Type B pancreatic cell (in vitro differentiated cells): ENCODE measurements at regions not wholly inside any gene's neighbourhood (a gene's known extent, or its start where the extent isn't known, plus 50 kb on each side); places are given as distances from the start of the nearest gene placed in this dataset.

Experiments
- DNase-seq: peaks from one replicate; pipeline ENCODE4 v3.0.0; 2021; ENCODE audit warnings: mixed read lengths; ENCODE audit not compliant: unreplicated experiment; ENCODE audit errors: extremely low spot score
- H3K27ac Mint-ChIP-seq: 2 replicates; pipeline ENCODE4 v1.8.0; 2021; ENCODE audit warnings: mild to moderate bottlenecking, mixed read lengths
- H3K27me3 Mint-ChIP-seq: 2 replicates; pipeline ENCODE4 v1.8.0; 2021; ENCODE audit warnings: mixed read lengths
- H3K36me3 Mint-ChIP-seq: 2 replicates; pipeline ENCODE4 v1.8.0; 2021; ENCODE audit warnings: mixed read lengths
- H3K4me1 Mint-ChIP-seq: one replicate; pipeline ENCODE4 v1.8.0; 2021; ENCODE audit warnings: mixed read lengths; ENCODE audit not compliant: unreplicated experiment
- H3K4me3 Mint-ChIP-seq: 2 replicates; pipeline ENCODE4 v1.8.0; 2021; ENCODE audit warnings: mild to moderate bottlenecking, mixed read lengths
- H3K9me3 Mint-ChIP-seq: 2 replicates; pipeline ENCODE4 v1.8.0; 2021; ENCODE audit warnings: mixed read lengths
- TF ChIP-seq, protein P1 (sequence below): fragments of 200-600 bp; sonication (generic); conservative IDR thresholded peaks from 2 replicates; pipeline ENCODE4 v1.5.0; 2021; ENCODE audit warnings: antibody characterized with exemption, mild to moderate bottlenecking

DNA sequence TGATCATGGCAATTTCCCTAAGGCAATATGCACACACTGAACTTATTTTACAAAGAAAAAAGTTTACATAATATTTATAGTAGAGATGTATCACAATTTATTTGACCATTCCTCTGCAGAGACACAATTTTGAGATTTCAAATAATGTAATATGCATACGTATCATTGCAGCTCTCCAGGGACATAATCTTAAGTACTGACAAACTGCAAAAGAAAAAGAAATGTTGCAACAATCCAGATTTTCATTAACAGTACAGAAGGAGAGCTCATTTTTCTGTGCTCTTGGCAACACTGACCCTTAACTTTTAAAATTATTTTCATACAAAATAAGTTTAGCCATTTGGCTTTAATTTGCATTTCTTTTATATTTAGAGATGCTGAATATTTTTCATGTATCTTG lies 710.2 kb upstream of the SLC39A10 start:
- H3K36me3 Mint-ChIP-seq: no peaks in the 10 kb centered on the region
- TF ChIP-seq, protein P1, sequence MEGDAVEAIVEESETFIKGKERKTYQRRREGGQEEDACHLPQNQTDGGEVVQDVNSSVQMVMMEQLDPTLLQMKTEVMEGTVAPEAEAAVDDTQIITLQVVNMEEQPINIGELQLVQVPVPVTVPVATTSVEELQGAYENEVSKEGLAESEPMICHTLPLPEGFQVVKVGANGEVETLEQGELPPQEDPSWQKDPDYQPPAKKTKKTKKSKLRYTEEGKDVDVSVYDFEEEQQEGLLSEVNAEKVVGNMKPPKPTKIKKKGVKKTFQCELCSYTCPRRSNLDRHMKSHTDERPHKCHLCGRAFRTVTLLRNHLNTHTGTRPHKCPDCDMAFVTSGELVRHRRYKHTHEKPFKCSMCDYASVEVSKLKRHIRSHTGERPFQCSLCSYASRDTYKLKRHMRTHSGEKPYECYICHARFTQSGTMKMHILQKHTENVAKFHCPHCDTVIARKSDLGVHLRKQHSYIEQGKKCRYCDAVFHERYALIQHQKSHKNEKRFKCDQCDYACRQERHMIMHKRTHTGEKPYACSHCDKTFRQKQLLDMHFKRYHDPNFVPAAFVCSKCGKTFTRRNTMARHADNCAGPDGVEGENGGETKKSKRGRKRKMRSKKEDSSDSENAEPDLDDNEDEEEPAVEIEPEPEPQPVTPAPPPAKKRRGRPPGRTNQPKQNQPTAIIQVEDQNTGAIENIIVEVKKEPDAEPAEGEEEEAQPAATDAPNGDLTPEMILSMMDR: no peak
- no peaks in the 10 kb centered on the region for H3K27me3 Mint-ChIP-seq
- no peak overlapping the region for H3K4me3 Mint-ChIP-seq
- no peak for DNase-seq
- H3K27ac Mint-ChIP-seq: no peak overlapping the region
- H3K9me3 Mint-ChIP-seq: no peaks in the 10 kb centered on the region
- no peaks in the 10 kb centered on the region for H3K4me1 Mint-ChIP-seq

DNA sequence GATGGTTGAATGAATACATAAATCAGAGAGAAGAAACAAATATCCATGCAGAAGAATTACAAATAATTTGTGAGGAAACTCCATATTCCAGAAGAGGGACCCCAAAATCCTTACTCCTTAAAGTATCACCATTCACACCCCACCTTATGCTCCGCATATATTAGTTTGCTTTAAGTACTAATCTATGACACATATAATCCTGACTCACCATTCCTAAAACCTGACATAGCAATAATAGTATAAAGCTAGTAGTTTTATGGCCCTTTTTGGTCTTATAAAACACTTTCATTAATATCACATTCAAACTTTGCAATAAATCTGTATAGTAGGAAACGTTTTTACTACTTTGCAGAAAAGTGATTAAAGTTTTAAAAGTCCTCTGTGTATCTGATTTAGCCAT lies 719.0 kb upstream of the SLC39A10 start:
- H3K27me3 Mint-ChIP-seq: no peaks in the 10 kb centered on the region
- no peaks in the 10 kb centered on the region for H3K4me1 Mint-ChIP-seq
- no peaks in the 10 kb centered on the region for H3K9me3 Mint-ChIP-seq
- TF ChIP-seq, protein P1: no peak
- H3K4me3 Mint-ChIP-seq: no peak overlapping the region
- H3K27ac Mint-ChIP-seq: no peak overlapping the region
- H3K36me3 Mint-ChIP-seq: no peaks in the 10 kb centered on the region
- DNase-seq: no peak

DNA sequence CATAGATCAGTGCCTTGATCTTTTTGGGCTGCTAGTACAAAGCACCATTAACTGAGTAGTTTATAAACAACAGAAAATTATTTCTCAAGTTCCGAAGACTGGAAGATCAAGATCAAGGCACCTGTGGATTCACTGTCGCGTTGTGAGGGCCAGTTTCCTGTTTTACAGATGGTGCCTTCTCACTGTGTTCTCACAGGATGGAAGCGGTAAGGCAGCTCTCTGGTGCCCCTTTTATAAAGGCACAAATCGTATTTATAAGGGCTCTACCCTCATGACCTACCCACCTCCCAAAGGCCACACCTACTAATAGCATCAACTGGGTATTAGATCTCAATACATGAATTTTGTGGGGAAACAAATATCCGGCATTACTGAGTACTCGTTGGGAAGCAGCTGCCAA lies 729.5 kb upstream of the SLC39A10 start:
- TF ChIP-seq, protein P1: no peak
- no peaks in the 10 kb centered on the region for H3K9me3 Mint-ChIP-seq
- peaks cover 6% of the 10 kb centered on the region for H3K4me1 Mint-ChIP-seq
- H3K27me3 Mint-ChIP-seq: peaks cover 6% of the 10 kb centered on the region
- H3K4me3 Mint-ChIP-seq: no peak overlapping the region
- no peak for DNase-seq
- no peak overlapping the region for H3K27ac Mint-ChIP-seq
- no peaks in the 10 kb centered on the region for H3K36me3 Mint-ChIP-seq

DNA sequence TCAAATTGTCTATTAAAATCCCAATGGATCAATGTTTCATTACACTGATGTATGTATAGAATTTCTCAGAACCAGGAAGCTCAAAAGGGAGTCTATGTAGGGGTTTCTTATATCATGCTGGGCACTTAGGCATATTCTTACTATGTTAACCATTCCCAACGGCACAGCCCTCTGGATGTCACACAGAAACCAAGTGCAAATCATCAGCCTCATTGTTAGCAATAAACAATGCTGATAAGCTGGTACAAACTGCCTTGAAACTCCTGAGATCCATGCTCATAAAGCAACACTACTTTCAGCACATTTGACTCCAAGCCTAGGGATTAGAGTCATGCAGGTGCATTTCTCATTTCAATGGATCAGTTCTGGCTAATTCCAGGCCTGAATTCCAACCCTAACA lies 730.2 kb upstream of the SLC39A10 start:
- TF ChIP-seq, protein P1: no peak
- no peaks in the 10 kb centered on the region for H3K9me3 Mint-ChIP-seq
- peaks cover 6% of the 10 kb centered on the region for H3K4me1 Mint-ChIP-seq
- H3K27ac Mint-ChIP-seq: no peak overlapping the region
- H3K4me3 Mint-ChIP-seq: no peak overlapping the region
- no peak for DNase-seq
- no peaks in the 10 kb centered on the region for H3K36me3 Mint-ChIP-seq
- H3K27me3 Mint-ChIP-seq: peaks cover 6% of the 10 kb centered on the region

DNA sequence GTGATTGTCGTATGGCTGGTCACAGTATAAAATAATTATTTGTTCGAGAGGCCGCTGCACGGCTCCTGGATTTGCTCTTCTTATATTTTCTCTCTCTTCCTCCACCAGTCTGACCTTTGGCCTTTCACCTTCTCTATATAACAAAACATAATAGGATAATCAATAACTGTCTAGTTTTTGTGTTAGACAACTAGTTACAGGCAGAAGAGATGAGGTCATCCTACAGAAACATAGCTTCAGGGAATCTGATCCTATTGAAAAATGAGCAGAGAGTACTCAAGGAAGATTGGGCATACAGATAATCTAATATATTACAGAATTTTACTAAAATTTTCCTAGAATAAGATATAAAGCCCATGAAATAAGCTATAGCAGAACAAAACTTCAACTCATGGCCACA lies 731.3 kb upstream of the SLC39A10 start:
- Mint-ChIP-seq H3K36me3 (no peaks in the 10 kb centered on the region), H3K27ac (no peak overlapping the region), H3K27me3 (peaks cover 6% of the 10 kb centered on the region), H3K9me3 (no peaks in the 10 kb centered on the region), H3K4me3 (no peak overlapping the region), H3K4me1 (peaks cover 6% of the 10 kb centered on the region)
- no peak for DNase-seq
- TF ChIP-seq, protein P1: no peak

DNA sequence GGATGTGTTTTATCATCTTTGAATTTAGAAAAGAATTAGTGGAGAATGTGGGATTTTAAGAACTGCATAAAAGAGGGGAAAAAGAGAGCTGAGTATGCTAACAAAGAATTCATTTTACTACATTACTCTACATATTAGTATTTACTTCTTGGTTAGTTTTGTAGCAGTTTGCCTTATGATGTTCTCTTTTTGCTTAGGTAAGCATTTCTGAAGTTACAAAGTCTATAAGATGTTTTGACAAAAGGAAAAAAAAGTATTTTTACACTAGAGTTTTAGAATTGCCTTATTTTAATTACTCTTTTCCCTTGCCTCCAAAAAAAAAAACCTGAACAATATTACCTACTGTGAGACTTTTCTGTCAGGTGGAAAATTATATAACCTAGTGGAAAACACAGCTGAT lies 739.5 kb upstream of the SLC39A10 start:
- Mint-ChIP-seq H3K9me3 (peaks cover 4% of the 10 kb centered on the region), H3K36me3 (no peaks in the 10 kb centered on the region), H3K27me3 (no peaks in the 10 kb centered on the region), H3K4me3 (no peak overlapping the region), H3K27ac (no peak overlapping the region), H3K4me1 (no peaks in the 10 kb centered on the region)
- DNase-seq: no peak
- TF ChIP-seq, protein P1: no peak
